ENCODE measurements at regions not wholly inside any gene's neighbourhood (a gene's known extent, or its start where the extent isn't known, plus 50 kb on each side); places are given as distances from the start of the nearest gene placed in this dataset.

DNA sequence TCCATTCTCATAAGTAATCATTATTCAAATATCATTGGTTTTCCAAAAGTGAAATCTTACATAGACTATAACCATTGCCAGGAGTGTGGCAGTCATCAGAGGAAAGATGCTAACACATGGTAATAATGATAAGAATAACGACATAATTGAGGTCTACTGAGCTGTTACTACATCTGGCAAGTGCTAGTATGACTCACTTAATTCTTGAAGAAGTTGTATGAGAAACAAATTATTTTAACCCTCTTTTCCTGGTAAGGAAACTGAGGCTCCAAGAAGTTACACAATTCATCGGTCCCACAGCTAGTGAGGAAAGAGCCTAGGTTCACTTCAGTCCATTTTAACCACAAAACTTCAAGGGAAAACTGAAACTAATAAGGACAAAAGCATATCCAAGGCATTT lies 335.6 kb upstream of the BTBD3 start:
- TF ChIP-seq, protein P1, sequence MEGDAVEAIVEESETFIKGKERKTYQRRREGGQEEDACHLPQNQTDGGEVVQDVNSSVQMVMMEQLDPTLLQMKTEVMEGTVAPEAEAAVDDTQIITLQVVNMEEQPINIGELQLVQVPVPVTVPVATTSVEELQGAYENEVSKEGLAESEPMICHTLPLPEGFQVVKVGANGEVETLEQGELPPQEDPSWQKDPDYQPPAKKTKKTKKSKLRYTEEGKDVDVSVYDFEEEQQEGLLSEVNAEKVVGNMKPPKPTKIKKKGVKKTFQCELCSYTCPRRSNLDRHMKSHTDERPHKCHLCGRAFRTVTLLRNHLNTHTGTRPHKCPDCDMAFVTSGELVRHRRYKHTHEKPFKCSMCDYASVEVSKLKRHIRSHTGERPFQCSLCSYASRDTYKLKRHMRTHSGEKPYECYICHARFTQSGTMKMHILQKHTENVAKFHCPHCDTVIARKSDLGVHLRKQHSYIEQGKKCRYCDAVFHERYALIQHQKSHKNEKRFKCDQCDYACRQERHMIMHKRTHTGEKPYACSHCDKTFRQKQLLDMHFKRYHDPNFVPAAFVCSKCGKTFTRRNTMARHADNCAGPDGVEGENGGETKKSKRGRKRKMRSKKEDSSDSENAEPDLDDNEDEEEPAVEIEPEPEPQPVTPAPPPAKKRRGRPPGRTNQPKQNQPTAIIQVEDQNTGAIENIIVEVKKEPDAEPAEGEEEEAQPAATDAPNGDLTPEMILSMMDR (IDR thresholded peaks at IDR 0.05), result no peak
- no peak for DNase-seq (ENCODE audit: low spot score)
- ATAC-seq (ENCODE audit: low FRiP score), result no peak

DNA sequence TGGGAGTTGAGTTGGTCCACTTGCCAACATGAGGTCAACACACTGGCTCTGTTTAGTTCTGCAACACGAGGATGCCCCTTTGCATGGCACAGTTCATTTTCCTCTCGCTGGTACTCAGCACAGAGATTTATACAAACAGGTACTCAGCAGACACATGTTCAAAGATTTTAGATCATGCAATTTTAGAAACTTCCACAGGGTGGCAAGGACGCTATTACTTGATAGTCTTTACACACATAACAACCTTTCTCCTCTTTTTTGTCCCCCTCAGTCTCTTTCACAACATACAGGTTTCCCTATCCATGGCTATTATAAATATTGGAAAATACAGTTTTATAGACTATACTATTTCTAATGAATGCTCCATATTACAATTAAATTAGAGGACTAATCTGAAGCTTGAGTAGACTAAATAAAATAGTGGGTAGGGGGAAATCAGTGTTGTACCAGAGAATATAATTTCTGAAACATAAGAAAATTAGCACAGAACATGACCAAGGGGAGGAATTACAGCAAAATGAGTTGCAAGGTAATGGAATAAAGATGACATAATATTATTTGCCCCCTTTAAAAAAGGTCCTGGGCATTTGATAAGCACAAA lies 331.8 kb upstream of the BTBD3 start:
- TF ChIP-seq, protein P1 (IDR thresholded peaks at IDR 0.05), result no peak
- ATAC-seq (ENCODE audit: low FRiP score), result no peak
- no peak for DNase-seq (ENCODE audit: low spot score)

DNA sequence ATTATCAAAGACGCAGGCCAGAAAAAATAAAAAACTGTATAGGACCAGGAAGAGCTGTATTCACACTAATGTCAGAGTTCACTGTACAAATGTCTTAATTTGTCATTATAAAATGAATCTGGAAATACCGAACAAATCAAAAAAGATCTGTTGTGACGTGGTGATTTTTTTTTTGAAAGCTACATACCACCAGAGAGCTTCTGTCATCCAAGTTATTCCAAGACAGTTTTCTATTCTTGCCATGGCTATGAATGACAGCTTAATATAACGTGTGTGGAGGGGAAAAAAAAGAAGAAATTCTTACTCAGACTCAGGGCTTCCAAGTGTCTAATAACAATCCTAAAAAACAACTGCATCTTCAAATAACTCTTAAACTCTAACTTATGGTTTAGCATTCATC lies 328.8 kb upstream of the BTBD3 start:
- TF ChIP-seq, protein P1 (IDR thresholded peaks at IDR 0.05), result no peak

DNA sequence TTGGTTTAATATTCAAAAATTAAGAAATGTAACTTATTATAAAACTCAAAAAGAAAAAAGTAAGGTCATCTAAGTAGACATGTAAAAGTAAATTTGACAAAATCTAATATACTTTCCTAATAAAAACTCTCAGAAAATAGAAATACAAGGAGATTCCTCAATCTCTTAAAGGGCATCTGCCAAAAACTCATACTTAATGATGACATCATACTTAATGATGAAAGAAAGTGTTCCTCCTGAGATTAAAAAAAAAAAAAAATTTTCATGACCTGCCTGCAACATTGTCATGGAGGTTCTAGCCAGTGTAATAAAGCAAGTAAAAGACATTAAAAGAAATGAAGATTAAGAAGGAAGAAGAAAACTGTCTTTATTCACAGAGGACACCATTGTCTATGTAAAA lies 325.7 kb upstream of the BTBD3 start:
- DNase-seq (ENCODE audit: low spot score) (no peak), ATAC-seq (ENCODE audit: low FRiP score) (no peak)
- TF ChIP-seq, protein P1 (IDR thresholded peaks at IDR 0.05), result no peak

More for the DNA sequence above, 328.8 kb upstream of the BTBD3 start:
- DNase-seq (ENCODE audit: low spot score) (no peak), ATAC-seq (ENCODE audit: low FRiP score) (no peak)

DNA sequence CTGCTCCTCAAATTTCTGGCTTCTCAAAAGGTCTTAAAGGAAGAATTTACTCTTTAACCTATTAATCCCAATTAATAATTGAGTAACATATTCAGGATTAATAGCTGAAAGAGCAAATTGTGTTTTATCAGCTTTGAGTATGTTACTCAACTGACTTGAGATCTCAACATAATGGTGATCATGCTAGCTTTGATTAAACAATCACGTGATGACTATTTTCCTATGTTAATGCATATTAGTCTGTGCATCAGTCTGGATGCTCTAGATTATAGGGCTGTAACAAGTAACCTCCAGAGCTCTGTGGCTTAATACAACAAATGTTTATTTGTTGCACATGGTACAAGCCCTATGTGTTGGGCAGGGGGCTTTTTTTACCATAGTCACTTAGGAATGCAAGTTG lies 313.4 kb upstream of the BTBD3 start:
- ATAC-seq (ENCODE audit: low FRiP score) (no peak), DNase-seq (ENCODE audit: low spot score) (no peak)
- TF ChIP-seq, protein P1 (IDR thresholded peaks at IDR 0.05), result no peak

DNA sequence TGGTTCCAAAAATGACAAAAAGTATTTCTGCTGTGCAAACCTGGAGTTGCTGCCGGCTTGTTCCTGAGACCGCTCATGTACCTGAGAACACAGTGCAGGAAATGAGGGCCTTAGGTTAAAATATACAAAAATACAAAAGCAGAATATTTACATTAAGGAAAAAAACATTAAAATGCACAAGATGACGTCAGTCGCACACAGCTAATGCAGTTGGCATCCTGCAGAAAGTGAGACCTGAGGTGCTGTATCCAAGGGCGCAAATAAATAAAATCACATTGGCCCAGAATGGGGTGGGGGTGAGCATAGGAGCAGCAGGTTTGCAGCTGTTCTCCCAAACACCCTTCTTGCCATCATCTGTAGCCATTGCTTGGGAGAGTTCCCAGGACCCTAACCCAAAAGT lies 310.6 kb upstream of the BTBD3 start:
- TF ChIP-seq, protein P1 (IDR thresholded peaks at IDR 0.05), result no peak
- no peak for DNase-seq (ENCODE audit: low spot score)
- no peak for ATAC-seq (ENCODE audit: low FRiP score)

DNA sequence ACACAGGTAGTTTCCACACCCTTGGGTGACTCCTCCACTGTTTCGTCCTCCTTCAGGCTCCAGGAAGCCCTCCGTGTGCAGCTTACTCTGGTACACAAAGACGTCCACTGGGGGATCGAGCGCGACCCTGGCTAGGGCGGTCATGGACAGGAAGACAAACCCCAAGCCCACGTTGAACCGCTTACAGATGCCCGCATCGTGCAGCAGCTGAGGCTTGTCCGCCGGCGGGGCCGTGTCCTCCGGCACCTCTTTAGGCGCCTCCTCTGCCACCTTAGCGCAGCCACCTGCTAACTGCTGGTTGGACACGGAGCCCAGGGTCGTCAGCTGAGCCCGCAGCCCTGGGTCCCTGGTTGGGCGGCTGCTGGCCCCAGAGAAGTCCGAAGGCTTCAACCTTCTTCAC lies 309.0 kb upstream of the BTBD3 start:
- ATAC-seq (ENCODE audit: low FRiP score), result no peak
- TF ChIP-seq, protein P1 (IDR thresholded peaks at IDR 0.05), result no peak
- DNase-seq (ENCODE audit: low spot score), result no peak

Measured in omental fat pad (tissue), 3 donors.